HG03558 (cell line): ENCODE measurements at regions not wholly inside any gene's neighbourhood (a gene's known extent, or its start where the extent isn't known, plus 50 kb on each side); places are given as distances from the start of the nearest gene placed in this dataset.

Experiments
- ATAC-seq: cut with Tn5 transposase; IDR thresholded peaks from one replicate; pipeline ENCODE4 v1.9.1; 2021; ENCODE audit warnings: moderate number of reproducible peaks; ENCODE audit not compliant: unreplicated experiment; ENCODE audit errors: extremely low read depth

DNA sequence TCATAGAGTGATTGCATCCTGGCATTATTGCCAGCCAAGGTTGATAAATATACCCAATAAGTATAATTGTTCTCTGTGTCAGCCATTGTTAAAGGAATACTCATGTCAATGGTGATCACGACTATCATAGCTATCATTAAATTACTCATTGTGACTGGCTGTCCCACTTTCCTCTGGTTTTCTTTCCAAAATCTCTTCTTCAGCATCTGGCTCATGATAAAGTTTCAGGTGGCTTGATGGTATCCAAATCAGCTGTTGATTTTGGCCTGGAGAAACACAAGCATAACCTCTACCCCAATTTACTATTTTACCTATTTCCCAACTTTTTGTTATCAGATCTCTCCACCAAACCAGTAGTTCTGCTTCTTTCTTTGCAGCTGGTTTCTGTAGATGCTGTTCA lies 67.1 kb upstream of the SPIN2A start:
- no peak for ATAC-seq

DNA sequence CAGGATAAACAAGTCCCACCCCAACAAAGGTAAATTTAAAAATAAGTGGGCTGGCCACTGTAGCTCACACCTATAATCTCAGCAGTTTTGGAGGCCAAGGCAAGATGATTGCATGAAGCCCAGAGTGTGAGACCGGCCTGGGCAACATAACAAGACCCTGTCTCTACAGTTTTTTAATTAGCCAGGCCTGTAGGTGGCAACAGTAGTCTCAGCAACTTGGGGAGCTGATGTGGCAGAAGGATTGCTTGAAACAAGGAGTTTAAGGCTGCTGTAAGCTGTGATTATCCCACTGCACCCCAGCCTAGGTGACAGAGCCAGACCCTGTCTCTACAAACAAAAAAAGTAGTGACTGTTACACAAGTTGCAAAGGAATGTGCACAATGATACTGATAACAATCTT lies 74.6 kb upstream of the FAAH2 start:
- ATAC-seq = no peak

DNA sequence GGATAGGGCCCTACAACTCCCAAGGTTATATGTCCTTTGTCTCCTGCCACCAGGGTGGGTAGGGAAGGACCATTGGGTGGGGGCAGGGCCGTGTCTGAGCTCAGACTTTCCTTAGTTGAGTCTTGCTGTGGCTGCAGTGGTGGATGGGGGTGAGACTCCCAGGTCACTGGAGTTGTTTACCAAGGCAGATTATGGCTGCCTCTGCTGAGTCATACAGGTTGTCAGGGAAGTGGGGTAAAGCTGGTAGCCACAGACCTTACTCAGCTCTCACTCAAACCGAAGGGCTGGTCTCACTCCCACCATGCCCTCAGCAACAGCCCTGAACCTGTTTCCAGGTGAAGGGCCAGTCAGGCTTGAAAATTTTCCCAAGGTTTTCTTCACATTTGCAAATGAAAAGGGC lies 58.8 kb upstream of the FAAH2 start:
- ATAC-seq = no peak

DNA sequence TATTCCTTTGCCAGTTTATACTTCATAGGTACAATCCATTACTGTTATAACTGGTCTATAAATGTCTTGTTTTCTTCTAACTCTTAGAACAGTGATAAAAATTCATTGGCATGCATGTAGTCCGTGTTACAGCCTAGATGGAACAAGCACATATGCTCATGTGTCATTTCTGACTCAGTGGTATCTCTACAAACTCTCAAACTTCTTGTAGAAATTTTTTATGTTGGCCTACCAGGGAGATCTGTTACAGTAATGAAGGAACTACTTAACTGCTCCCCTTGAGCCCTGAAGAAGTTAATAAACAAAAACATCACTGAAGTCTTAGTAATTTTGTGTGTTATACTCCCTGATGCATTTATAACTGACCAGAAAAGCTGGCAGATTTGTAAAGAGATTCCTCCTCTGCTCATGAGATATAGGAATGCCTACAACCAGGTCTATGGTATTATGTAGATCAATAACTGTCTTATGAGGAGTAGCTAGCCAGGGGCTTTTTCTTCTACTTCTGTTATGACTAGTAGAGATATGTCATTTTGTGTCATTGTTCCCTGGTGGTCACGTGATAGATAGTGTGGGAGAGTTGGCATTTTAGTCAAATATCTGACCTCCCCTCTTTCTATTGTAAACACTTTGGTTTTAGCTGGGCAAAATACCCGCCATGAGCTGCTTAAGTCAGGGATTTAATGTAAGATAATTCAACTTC lies 53.7 kb upstream of the FAAH2 start:
- peak; percentile 62 for ATAC-seq
